DOHH2 (cell line): ENCODE measurements at regions not wholly inside any gene's neighbourhood (a gene's known extent, or its start where the extent isn't known, plus 50 kb on each side); places are given as distances from the start of the nearest gene placed in this dataset.

ENCODE experiments used
- H3F3A ChIP-seq: fragments of 200-600 bp; sonication (generic), shearing (Covaris generic); 2 replicates; pipeline ENCODE4 v1.6.0; 2016; ENCODE audit warnings: antibody characterized with exemption, mild to moderate bottlenecking; ENCODE audit not compliant: control insufficient read depth, insufficient read depth
- H3K27ac ChIP-seq: fragments of 200-600 bp; sonication (generic); 2 replicates; pipeline ENCODE4 v1.5.1; 2014; ENCODE audit warnings: low read depth, mild to moderate bottlenecking, low read length, moderate library complexity
- H3K27me3 ChIP-seq: fragments of 200-600 bp; sonication (generic); 2 replicates; pipeline ENCODE4 v1.6.1; 2014; ENCODE audit warnings: mild to moderate bottlenecking, low read length, mixed read lengths; ENCODE audit not compliant: control insufficient read depth
- H3K36me3 ChIP-seq: fragments of 200-600 bp; sonication (generic); 2 replicates; pipeline ENCODE4 v1.6.1; 2014; ENCODE audit warnings: mild to moderate bottlenecking, low read length, moderate library complexity, mixed read lengths; ENCODE audit not compliant: control insufficient read depth
- H3K4me1 ChIP-seq: fragments of 200-600 bp; sonication (generic); 2 replicates; pipeline ENCODE4 v1.6.1; 2014; ENCODE audit warnings: mild to moderate bottlenecking, low read length, mixed read lengths; ENCODE audit not compliant: control insufficient read depth
- H3K4me2 ChIP-seq: fragments of 200-600 bp; sonication (generic); 2 replicates; pipeline ENCODE4 v1.6.0; 2014; ENCODE audit warnings: mild to moderate bottlenecking, low read length, moderate library complexity
- H3K4me3 ChIP-seq: fragments of 200-600 bp; sonication (generic); 2 replicates; pipeline ENCODE4 v1.5.1; 2014; ENCODE audit warnings: mild to moderate bottlenecking, low read length, mixed read lengths
- H3K79me2 ChIP-seq: fragments of 200-600 bp; sonication (generic); 2 replicates; pipeline ENCODE4 v1.6.1; 2014; ENCODE audit warnings: mild to moderate bottlenecking, low read length, mixed read lengths; ENCODE audit not compliant: control insufficient read depth
- H3K9me2 ChIP-seq: fragments of 200-600 bp; sonication (generic); replicated peaks from 2 replicates; pipeline ENCODE4 v1.6.1; 2014; ENCODE audit warnings: mild to moderate bottlenecking, low read length, mixed read lengths; ENCODE audit not compliant: control insufficient read depth
- H3K9me3 ChIP-seq: fragments of 200-600 bp; sonication (generic); 2 replicates; pipeline ENCODE4 v1.6.1; 2014; ENCODE audit warnings: antibody characterized with exemption, low read length, mixed read lengths; ENCODE audit not compliant: control insufficient read depth, insufficient read depth
- H4K20me1 ChIP-seq: fragments of 200-600 bp; sonication (generic); 2 replicates; pipeline ENCODE4 v1.6.0; 2014; ENCODE audit warnings: low read depth, mild to moderate bottlenecking, antibody characterized with exemption, low read length, moderate library complexity; ENCODE audit not compliant: control insufficient read depth, insufficient read depth
- CTCF ChIP-seq: fragments of 200-600 bp; sonication (generic); IDR thresholded peaks from one replicate; pipeline ENCODE4 v1.5.1; 2014; ENCODE audit warnings: antibody characterized with exemption, mild to moderate bottlenecking, low read depth, low read length; ENCODE audit not compliant: poor library complexity, severe bottlenecking
- EZH2phosphoT487 ChIP-seq: fragments of 200-600 bp; sonication (generic); IDR thresholded peaks from 2 replicates; pipeline ENCODE4 v1.6.1; 2017; ENCODE audit warnings: borderline replicate concordance, mild to moderate bottlenecking, antibody characterized with exemption, low read length, moderate library complexity, mixed read lengths

GRCh38 chr13:50299546-50300249 is 284.5 kb downstream of the KCNRG start:
- H3K4me2 ChIP-seq, result no peak overlapping the region
- no peaks in the 10 kb centered on the region; the same call in 1 of the 2 replicates for H3F3A ChIP-seq
- no peaks in the 10 kb centered on the region for H3K9me2 ChIP-seq
- no peaks in the 10 kb centered on the region for H3K36me3 ChIP-seq
- H3K27ac ChIP-seq, result no peak overlapping the region
- H3K4me3 ChIP-seq, result no peak overlapping the region
- H4K20me1 ChIP-seq, result no peaks in the 10 kb centered on the region
- no peak for TF ChIP-seq EZH2phosphoT487
- TF ChIP-seq CTCF, result no peak
- no peaks in the 10 kb centered on the region for H3K4me1 ChIP-seq
- H3K27me3 ChIP-seq, result no peaks in the 10 kb centered on the region
- no peaks in the 10 kb centered on the region for H3K9me3 ChIP-seq
- no peaks in the 10 kb centered on the region for H3K79me2 ChIP-seq

- H3K9me2 ChIP-seq, result no peaks in the 10 kb centered on the region
- no peaks in the 10 kb centered on the region for H3K27me3 ChIP-seq
- H3K9me3 ChIP-seq, result no peaks in the 10 kb centered on the region
- H3K4me2 ChIP-seq, result no peak overlapping the region
- H3K79me2 ChIP-seq, result no peaks in the 10 kb centered on the region
- no peaks in the 10 kb centered on the region; the same call in 1 of the 2 replicates for H3F3A ChIP-seq
- TF ChIP-seq EZH2phosphoT487 (no peak), CTCF (no peak)
- no peaks in the 10 kb centered on the region for H3K36me3 ChIP-seq
- no peak overlapping the region for H3K27ac ChIP-seq
- no peak overlapping the region for H3K4me3 ChIP-seq
- no peaks in the 10 kb centered on the region for H3K4me1 ChIP-seq
- no peaks in the 10 kb centered on the region for H4K20me1 ChIP-seq
Measured at GRCh38 chr13:50303963-50304721, 288.9 kb downstream of the KCNRG start.

- no peaks in the 10 kb centered on the region for H3K9me3 ChIP-seq
- no peaks in the 10 kb centered on the region; the same call in 1 of the 2 replicates for H3F3A ChIP-seq
- H4K20me1 ChIP-seq, result no peaks in the 10 kb centered on the region
- no peak overlapping the region for H3K27ac ChIP-seq
- TF ChIP-seq CTCF (no peak), EZH2phosphoT487 (no peak)
- no peak overlapping the region for H3K4me2 ChIP-seq
- H3K79me2 ChIP-seq, result no peaks in the 10 kb centered on the region
- H3K9me2 ChIP-seq, result no peaks in the 10 kb centered on the region
- no peaks in the 10 kb centered on the region for H3K36me3 ChIP-seq
- no peaks in the 10 kb centered on the region for H3K4me1 ChIP-seq
- no peaks in the 10 kb centered on the region for H3K27me3 ChIP-seq
- H3K4me3 ChIP-seq, result no peak overlapping the region
Measured at GRCh38 chr13:50306156-50306555, 290.9 kb downstream of the KCNRG start.
